CD4-positive, alpha-beta T cell treated with Interleukin-2 at 100 ng/mL for 4 hours (primary cell): ENCODE measurements at regions not wholly inside any gene's neighbourhood (a gene's known extent, or its start where the extent isn't known, plus 50 kb on each side); places are given as distances from the start of the nearest gene placed in this dataset.
"Not testable (repeated sequence)": the region's sequence is repeated elsewhere in the genome, so short reads cannot be mapped to it uniquely, and the experiment has no call there.

Source experiments
- DNase-seq: peaks from one replicate; pipeline ENCODE4 v3.0.0-alpha.2; 2020; ENCODE audit warnings: low spot score

DNA sequence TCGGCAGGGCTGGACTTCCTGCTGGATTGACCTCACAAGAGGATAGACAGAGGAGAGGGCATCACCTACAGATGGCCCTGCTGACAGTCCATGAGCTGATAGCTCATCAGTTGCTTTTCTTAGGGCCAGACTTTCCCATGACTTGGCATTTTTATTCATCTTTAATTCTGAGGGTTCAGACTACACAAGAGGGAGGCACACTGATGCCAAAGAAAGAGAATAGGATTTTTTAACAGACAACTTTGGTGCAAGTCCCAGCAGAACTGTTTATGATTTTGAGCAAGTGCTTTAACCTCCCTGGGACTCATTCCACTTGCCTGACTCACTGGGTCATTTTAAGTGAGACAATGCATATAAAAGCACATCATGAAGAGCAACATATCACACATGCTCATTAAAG, 299.2 kb downstream of the INSIG2 start:
- no peak for DNase-seq

DNA sequence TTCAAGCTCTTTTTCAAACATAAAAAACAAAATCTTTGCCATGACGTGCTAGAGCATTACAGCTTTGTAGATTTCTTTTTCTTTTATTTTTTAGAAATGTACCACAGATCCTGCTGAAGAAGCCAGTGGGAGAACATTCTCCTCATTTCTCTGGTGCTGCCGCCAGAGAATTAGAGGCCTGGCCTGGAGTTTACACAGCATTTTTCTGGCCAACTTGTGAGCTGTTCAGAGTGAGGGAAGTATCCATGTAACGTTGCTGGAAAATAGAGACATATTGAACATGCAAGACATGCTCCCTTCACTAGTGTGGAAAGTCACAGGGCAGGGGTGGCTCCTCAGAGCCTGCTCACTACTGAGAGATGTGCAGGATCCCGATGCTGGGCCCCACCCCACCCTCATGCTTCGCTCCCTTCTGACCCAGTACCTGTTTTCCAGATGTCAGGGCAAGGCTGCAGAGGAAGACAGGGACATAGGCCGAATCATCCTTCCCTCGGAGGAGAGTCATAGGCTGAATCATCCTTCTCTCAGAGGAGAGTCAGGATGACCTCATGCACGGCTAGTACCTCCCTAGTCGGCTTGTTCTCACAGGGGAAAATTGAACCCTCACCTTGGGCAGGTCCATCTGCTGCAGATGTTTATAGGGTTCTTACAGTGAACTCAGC, 298.5 kb downstream of the INSIG2 start:
- no peak for DNase-seq

DNA sequence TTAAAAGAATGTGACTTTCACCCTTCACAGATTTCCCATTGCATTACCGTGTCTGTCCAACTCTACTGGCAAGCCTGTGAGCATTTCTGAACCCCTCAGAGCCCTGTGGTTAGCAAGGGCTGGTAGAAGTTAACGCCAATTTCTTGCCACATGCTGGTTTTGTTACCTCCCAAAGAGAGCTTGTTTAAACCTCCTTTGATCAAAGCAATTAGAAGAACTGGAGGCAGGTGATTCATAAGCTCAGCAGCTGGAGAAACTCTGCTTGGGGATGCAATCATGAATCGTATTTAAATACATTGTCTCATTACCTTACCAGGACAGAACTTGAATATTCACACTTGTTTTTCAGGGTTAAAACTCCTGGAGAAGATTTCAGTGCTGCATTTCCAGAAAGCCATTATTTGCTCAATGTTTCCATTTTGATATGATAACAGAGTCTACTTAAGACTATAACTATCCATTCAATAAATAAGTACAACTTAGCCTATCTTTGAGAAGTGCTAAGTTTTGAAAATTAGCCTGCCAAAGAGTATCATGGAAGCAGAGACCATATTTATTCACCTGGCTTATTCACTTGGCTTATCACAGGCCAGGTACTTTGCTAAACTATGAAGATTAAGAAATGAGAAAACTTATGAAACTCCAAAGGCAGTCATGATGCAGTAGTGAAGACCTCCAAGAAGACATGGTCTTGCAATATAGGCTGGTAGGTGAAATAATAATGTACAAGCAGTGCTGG, 292.8 kb downstream of the INSIG2 start:
- no peak for DNase-seq

DNA sequence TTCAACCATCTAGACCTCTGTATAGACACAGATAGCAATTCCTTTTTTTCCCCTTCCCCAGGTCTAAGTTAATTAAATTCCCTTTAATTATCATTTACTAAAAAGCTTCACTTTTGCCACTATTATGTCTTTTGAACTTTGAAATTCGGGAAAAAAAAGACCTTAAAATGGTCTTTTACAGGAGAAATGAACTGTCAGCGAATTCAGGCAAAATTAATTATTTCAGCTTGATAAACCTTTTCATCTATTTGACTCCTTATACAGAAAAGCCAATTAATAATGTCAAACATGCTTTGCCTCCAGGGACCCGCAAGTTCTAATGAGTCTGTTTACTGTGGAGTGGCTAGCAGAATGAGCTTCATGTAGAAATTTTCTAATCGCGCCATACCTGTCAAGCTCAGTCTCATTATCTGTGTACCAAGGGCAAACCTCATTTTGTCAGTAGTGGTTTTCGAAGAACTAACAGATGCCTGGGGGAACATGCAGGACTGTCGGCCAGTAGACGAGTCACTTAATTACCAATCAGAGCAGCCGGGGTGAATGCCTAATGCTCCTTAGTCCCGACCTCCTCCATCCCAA, 287.7 kb downstream of the INSIG2 start:
- DNase-seq: no peak

DNA sequence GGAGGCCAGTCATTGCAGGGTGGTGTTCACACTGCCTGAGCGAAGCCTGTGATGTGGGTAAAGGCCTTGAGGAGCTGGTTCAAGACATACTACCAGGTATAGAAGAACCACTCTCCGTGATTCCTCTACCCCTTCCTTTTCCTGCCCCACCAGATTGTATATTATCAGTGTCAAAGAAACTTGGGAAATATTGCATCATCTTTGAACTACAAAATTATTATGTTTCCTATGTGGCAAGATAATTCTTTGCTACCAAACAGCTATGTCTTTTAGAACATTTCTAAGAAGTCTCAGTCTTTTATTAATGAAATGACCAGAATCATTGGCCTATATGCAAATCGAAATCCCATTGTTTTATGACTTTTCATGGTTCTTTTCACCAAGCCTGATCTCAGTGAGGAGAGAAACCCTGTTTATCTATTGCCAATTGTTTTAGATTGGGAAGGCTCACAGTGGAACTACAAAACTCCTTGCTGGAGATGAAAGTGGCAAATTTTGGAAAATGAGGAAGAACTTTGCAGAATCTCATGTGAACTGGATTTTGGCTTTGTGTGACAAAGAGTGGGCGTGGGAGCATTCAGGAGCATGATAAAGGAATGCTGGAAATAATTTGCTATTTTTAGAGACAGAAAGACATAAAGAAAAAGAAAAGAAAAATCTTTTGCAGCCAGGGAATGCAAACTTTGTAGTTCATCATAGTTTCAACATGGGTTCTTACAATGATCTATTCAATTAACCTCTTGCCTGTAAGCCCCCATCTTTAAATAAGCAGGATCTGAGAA, 286.9 kb downstream of the INSIG2 start:
- no peak for DNase-seq

DNA sequence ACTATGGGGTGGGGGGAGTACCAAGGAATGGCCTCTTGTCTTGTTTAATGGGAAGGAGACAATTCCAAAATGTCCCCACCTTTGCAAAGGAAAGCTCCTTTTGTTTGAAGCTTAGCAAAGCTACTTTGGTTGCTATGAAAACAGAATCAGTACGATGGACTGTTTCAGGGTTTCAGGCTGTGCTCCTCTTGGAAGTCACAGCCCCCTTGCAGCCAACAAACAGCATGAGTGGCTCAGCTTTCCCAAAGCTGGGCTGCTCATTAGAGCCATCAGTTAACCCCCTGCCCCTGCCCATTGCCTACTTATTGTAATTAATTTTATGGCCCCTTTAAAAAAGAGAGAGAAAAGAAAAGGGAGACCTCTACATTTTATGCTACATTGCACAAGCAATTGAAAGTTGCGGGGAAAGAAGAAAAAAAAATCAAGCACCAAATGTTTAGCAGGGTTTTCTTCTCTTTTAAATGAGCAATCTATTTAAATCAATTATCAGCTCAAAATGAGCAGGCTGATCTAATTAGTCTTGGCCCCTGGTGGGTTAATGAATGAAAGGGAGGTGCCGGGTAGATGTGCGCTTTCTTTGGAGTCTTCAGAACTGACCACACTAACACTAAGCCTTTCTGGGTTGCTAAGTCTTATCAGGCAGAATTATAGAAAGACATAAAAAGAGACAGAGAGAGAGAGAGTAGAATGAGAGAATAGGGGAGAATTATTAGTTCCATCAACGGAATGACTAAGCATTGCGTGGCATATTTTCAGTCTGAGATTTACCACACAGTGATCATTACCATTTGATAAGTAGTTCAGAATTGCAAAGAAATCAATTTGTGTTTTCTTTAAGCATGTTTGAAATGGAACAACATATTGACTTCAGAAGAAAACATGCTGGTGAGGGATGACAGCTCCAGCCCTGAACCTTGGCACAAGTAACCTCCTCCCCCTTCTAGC, 284.9 kb downstream of the INSIG2 start:
- no peak for DNase-seq

DNA sequence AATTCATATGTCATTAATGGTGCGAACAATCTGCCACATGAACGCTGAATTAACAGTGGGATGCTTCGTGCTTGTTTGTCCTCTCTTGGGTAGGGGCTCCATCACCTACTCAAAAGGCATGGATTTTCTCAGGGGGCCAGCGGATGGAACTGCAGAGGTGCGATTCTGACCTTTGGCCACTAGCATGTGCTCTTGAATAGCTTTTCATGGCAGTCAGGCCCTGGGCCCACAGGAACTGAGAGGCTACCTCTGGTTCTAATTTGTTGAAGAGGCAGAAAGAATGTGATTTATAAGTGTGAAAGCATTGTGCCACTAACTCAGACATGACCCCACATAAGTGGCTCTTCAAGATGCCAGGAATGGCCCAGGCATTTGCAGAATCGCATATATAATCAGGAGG, 283.2 kb downstream of the INSIG2 start:
- no peak for DNase-seq

DNA sequence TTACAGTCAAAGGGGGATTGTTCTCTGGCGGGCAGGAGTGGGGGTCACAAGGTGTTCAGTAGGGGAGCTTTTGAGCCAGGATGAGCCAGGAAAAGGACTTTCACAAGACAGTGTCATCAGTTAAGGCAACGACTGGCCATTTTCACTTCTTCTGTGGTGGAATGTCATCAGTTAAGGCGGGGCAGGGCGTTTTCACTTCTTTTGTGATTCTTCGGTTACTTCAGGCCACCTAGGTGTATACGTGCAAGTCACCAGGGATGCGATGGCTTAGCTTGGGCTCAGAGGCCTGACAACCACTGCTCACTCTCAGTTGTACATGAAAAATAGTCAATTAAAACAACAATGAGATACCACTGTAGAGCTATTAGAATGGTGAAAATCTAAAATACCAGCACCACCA, 281.2 kb downstream of the INSIG2 start:
- DNase-seq: not testable (repeated sequence)

DNA sequence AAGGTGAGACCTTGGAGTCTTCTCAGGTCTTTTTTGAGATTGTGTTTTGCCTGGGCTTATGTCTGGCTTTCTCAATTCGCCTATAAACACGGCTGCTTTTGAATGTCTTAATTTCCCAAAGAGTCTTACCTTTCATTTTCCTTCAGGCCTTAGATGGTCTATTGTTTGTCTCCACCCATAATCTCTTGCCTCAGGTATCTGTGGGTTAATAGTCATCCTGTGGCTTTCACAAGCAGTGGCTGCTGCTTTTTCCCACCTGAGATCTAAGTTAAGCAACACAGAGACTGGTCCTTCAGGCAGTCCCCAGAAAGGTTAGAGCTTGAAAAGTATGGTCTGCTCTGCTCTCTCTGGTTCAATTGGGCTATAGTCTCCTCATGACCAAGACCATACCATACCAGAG, 275.3 kb downstream of the INSIG2 start:
- DNase-seq: no peak

DNA sequence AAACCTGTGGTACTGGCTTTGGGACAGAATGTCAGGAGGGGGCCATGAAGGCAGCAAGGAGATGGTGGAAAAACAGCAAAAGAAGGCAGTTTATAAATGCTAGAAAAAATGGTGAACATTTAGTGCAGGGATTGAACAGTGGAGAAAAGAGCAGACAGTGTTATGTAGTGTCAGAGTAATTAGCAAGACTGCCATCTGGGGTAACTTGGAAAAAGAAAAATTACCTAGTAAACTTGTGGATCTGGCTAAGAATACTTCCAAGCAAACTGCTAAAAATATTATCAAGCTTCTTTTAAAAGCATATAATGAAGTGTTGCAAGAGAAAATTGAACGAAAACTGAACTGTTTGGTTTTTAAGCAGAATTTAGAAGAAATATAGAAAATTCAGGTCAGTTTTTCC, 267.8 kb downstream of the INSIG2 start:
- no peak for DNase-seq

DNA sequence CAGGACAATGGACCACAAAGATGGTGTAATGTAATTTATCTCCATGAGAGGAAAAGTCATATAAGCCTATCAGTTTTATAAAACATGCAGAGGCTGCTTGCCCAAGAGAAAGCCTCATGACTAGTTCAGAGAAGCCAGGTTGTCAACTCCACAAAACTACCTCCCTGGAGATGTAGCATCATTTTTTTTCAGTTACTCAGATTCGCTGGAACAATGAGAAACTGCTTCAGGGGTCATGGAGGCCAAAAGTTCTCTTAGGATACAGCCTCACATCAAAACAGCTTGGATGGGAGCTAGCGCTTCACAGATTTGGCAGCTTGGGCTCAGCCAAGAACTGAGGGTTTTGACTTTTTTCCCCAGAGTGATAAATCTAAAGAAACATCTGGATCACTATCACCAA, 263.5 kb downstream of the INSIG2 start:
- DNase-seq: no peak

DNA sequence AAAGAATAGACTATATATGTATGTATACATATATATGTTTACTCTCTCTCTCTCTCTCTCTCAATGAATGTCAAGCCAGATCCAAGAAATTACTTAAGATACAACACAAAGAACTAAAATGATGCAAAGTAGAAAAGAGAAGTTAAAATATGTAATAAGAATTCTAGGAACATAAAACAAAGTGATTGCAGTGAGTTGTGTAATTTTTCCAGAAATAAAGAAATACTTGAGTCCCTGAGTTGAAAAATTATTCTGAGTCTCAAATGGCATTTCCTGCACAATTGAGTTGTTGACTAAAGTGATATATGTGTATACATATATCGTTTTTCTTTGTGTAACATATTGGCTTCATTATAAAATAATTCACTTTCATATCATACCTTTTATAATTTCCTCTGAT, 262.4 kb downstream of the INSIG2 start:
- DNase-seq: no peak

DNA sequence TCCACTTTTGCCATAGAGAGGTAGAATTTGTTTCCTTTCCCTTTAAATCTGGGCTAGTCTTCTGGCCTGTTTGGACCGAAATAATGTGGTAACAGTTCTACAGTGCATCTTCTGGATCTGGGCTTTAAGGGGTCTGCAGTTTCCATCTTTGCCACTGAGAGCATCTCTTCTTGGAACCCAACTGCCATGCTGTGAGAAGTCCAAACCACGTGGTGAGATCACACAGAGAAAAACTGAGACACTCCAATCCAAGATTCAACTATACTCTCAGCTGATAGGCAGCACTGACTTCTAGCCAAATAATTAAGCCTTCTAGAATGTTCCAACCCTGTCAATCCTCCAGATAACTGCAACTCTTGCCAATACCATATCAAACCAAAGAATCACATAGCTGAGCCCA, 261.1 kb downstream of the INSIG2 start:
- DNase-seq: no peak

DNA sequence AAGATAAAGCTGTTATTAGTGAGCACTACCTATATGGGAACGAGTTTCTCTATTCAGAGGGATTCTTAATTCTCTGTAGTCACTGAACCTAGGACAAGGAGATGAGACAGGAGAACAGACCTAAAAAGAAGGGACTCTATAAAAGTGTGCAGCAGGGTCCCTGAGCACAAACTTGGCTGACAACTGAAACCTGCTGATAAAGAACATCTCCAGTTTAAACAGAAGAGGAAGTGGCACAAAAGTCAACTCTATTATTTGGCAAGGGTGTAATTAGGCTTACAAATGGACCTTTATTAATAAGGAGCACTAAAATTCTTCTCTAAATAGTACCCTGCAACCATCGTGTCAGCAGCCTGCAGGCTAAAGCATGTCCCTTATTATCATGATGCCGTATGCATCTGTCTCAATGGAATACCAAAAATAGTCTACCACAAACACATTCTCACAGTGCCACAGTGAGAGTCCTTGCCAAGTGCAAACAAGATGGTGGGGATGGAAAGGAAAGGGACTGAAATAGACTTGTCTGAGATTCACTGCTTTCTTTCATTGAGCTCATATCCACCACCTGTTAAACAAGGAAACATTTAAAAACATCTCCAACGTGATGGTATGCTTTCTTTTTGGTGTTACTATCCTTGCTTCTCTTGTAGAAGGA, 260.2 kb downstream of the INSIG2 start:
- no peak for DNase-seq

DNA sequence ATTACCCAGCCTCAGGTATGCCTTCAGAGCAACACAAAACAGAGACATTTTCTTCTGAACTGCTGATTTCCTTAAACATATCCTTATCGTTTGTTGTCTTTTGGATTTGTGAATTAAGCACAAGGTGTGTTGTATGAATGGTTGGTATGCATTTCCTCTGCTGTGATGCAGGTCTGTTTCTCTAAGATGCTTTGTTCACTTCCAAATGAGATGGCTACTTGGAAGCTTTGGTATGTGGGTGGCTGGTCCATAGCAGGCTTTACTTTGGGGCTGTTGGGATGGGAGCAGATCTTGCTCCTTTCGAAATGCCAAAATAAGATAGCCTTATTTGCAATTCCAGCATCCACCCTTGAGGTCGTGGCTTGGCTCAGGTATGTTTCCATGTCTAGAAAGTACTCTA, 257.2 kb downstream of the INSIG2 start:
- DNase-seq: no peak

DNA sequence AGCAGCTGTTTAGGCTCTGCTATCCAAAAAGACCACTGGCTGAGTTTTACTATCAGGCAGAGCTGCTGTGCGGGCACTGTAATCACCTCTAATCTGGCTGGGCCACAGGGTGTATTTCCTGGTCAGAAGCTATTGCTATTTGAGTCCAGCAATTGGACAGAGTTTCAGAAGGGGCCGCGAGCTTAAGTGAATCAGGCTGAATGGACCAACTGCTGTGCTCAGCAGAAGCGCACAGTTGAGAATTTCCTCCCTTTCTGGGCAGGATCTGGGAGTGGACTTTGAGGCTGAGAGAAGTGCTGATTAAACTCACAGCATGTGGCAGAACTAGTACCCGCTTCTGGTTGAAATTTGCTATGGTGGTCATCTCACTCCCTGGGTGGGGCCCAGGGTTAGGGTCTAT, 251.8 kb downstream of the INSIG2 start:
- no peak for DNase-seq

DNA sequence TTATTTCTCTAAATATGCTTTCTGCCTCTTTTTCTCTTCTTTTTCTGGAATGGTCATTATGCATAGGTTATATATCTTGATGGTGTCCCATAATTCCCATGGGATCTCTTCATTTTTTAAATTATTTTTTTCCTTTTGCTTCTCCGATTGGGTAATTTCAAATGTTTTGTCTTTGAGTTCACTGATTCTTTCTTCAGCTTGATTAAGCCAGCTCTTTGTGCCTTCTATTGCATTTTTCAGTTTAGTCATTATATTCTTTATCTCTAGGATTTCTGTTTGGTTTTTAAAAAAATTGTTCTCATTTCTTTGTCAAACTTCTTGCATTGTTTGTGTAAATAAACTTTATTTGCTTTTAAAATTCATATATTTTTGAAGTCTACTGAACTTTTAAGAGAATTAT, 251.1 kb downstream of the INSIG2 start:
- DNase-seq: no peak

DNA sequence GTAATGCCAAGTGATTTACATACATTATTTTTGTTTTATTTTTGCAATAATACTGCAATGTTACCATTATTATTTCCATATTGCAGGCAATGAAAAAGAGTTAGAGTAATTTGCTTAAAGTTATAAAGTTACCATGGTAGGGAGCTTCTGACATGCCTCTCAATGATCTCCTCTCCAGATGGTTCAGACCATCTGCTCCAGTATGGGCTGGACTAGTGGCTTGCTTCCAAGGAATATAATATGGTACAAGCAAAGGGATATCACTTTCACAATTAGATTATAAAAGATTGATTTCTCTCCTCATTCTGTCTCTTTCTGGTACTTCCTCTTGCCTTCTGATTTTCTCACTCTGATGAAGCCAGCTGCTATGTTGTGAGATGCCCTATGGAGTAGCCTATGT, 245.4 kb downstream of the INSIG2 start:
- no peak for DNase-seq

DNA sequence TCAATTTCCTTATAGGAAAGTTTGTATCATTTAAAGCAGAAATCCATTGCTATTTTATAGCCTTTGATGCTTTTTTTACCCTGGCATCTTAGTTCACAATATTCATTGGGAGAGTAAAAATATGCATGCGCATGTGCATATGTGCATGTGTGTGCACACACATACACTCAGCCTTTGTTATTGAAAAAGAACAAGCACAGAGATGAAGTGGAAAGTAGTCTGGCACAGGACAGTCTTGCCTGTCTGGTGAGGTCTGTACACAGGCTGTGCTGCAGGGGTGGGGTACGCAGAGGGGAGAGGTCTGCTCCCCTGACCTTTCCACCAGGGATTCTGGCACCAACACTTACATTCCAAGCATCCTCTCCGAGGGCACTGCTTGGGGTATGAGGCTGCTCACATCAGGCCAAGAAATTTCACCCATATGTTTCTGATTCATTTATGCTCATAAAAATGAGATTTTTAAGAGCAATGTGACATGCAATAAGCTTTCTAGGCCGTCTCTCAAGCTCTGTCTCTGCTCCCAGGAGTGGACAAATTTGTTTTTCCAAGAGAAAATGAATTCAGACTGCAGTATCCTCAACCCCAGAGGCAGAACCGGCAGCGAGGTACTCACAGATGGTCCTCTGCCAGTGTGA, 237.2 kb downstream of the INSIG2 start:
- DNase-seq: no peak

DNA sequence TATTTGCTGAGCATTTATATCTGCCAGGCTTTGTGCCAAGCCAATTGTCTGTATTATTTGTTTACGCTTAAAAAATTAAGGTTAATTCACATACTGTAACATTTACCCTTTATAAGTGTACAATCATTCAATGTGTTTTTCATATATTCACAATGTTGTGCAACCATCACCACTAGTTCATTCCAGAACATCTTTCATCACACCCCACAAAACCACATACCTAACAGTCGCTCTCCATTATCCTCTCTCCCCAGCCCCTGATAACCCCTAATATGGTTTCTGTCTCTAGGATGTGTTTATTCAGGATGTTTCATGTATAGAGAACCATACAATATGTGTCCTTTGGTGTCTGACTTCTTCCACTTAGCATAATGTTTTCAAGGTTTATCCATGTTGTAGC, 234.1 kb downstream of the INSIG2 start:
- no peak for DNase-seq
